CD4-positive, alpha-beta T cell treated with Interleukin-1 beta for 1 hour (primary cell): ENCODE measurements at regions not wholly inside any gene's neighbourhood (a gene's known extent, or its start where the extent isn't known, plus 50 kb on each side); places are given as distances from the start of the nearest gene placed in this dataset.

Experiments used
- DNase-seq, 2 donors: peaks; one replicate each; pipeline ENCODE4 v3.0.0-alpha.2; 2020 to 2022

DNA sequence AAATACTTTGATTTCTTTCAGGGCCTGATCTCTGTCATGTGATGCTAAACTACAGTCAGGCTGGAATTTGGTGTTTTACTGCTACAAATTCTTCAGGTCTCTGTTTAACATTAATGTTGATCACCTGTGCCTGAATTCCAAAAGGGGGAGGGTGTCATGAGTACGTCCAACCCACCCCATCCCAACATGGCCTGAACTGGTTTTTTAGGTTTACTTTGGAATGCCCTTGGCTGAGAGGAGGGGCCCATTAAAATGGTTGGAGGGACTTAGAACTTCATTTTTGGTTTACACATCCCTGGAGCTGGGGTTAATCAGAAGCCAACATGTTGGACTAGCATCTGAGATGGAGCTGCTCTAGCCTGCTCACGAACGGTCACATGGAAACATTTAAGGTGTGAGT, 60.8 kb upstream of the CFAP46 start:
- no peak for DNase-seq

- no peak for DNase-seq
Observed at GRCh38 chr10:133002685-133003084, 60.3 kb upstream of the CFAP46 start.

- DNase-seq: no peak
Observed at GRCh38 chr10:133001114-133001513, 58.7 kb upstream of the CFAP46 start.

DNA sequence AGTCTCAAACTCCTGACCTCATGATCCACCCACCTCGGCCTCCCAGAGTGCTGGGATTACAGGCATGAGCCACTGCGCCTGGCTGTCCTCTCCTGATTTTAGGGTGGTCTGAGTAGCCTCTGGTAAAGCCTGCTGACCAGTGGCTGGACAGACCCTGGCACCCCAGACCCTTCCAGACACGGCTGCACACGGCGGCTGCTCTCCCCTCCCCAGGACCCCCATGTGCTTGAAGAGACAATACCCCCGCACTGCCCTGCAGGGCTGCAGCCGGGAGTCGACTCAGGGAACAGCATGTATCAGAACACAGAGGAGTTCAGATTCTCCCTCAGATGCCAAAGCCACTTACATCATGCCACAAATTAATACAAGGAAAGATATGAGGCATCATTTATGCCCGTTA, 58.3 kb upstream of the CFAP46 start:
- DNase-seq: no peak

- no peak for DNase-seq
Observed at GRCh38 chr10:132997517-132998265, 55.3 kb upstream of the CFAP46 start.

DNA sequence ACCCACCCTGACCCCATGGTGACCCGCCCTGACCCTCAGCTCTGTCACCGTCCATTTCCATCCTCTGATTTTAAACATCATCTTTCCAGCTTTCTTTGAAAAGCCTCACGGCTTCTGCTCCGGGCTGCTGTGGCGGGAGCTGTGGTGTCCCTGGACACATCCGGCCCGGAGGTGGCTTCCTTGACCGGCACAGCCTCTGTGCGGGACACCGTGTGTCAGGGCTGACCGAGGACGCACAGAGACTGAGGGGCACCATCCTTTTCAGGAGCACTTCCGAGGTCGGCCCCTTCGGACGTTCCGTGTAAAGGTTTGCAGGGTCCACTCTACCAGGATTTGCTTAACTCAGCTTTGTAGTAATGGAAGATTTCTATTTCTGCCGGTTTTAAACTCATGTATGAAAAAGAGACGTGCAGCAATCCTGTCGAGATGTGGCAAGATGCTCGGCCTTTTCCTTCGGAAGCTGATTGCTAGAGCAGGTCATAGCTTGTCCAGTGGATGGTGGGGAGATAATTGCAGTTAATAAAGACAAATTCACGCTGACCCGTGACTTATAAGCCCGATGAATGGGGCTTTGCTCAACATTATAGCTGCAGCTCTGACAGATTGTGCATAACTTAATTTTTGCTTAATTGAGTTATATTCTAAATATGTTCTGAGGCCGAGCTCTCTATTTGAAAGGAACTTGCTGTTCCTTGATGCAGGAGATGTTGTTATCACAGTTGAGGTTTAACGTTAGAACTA, 54.4 kb upstream of the CFAP46 start:
- DNase-seq: no peak

DNA sequence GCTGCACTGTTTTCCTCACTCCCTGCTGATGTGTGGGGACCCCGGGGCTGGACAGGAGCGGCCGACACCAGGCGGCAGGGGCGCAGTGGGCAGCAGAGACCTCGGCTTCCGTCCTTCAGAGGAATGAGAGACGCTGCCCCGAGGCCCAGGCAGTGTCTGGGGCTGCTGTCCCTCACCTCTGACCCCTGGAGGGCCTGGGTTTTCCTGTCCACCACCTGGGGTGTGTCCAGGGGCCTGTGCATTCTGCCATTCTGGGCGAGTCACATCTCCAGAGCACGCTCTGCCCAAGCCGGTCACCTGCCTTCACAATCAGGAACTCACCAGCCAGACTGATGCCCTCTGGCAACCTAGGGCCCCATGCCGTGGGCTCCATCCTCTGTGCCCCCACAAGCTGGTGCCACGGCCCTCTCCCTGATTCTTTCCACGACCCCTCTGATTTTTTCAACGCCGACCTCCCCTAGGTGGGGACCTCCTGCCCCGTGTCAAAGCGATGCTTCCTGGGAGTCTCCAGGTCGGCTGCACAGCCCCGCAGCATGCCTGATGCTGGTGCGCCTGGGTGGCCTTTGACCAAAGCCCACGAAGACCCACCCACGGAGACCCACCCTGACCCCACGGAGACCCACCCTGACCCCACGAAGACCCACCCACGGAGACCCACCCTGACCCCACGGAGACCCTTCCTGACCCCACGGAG, 53.7 kb upstream of the CFAP46 start:
- no peak for DNase-seq

DNA sequence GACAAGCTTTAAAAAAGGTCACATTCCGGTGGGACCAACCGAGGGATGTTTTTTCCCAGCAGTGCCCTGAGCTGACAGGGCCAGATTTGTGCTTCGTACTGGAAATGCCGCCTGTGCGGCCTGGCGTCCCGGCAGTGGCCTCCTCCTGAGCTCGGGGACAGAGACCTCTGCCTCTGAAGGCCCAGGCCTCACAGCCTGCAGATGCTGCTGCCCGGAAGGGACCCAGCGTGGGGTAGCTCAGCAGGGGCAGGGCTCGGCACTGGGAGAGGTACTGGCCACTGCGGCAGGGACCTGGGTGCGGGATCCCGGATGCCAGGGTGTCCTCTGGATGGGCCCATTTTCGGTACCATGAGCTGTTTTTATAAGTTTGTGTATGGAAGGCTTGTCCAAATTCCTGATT, 52.4 kb upstream of the CFAP46 start:
- no peak for DNase-seq

GRCh38 chr10:132994185-132994796, 51.9 kb upstream of the CFAP46 start:
- DNase-seq: no peak

DNA sequence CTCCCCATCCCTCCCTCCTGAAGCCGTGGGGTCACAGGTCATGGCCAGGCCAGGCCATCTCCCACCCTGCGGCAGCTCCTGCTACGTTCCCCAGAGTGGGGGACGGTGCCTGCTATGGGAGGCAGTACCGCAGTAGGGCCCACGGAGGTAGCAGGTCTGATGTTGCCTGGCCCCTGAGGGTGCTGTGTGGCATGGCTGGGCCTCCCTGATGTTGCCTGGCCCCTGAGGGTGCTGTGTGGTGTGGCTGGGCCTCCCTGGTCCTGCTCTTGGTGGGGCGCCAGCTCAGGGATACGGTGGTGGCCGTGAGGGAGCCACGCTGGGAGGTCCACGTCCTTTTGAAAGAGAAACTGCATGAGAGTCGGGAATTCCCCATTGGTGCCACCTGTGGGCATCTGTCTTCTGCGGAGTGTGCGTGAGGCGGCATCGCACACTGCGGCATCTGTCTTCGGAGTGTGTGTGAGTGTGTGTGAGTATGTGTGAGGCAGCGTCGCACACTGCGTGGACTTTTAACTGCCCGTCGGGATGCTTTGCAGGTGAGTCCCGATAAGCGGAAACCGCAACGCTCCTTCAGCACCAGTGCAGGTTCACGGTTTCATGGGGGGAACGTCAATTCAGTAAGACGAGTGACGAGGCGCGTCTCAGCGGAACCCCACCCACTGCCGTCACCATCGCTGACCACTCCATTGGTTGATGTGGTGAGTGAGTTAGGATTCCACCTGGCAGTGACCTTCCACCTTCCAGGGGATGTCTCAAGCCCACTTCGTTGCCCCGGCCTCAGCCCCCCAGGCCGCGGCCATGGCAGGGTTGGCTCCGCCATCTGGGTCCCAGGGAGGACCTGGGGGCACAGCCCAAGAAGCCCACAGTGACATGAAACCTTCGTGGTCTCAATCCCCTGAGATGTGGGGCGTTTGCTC, 51.2 kb upstream of the CFAP46 start:
- no peak for DNase-seq

GRCh38 chr10:132992433-132993215, 50.3 kb upstream of the CFAP46 start:
- no peak for DNase-seq
